Glutamatergic neuron (in vitro differentiated cells): ENCODE measurements at regions not wholly inside any gene's neighbourhood (a gene's known extent, or its start where the extent isn't known, plus 50 kb on each side); places are given as distances from the start of the nearest gene placed in this dataset.

Experiments used
- DNase-seq: peaks from one replicate; pipeline ENCODE4 v3.0.0; 2022
- H3K27ac Mint-ChIP-seq: one replicate; pipeline ENCODE4 v1.8.0; 2020; ENCODE audit warnings: mild to moderate bottlenecking, mixed read lengths, inconsistent platforms; ENCODE audit not compliant: unreplicated experiment
- H3K27me3 Mint-ChIP-seq: one replicate; pipeline ENCODE4 v1.8.0; 2020; ENCODE audit warnings: mild to moderate bottlenecking, moderate library complexity, mixed read lengths, inconsistent platforms; ENCODE audit not compliant: unreplicated experiment
- H3K36me3 Mint-ChIP-seq: one replicate; pipeline ENCODE4 v1.8.0; 2020; ENCODE audit warnings: mild to moderate bottlenecking, mixed read lengths, inconsistent platforms; ENCODE audit not compliant: unreplicated experiment
- H3K4me1 Mint-ChIP-seq: one replicate; pipeline ENCODE4 v1.8.0; 2020; ENCODE audit warnings: mild to moderate bottlenecking, low read depth, mixed read lengths, inconsistent platforms; ENCODE audit not compliant: unreplicated experiment
- H3K4me3 Mint-ChIP-seq: one replicate; pipeline ENCODE4 v1.8.0; 2020; ENCODE audit warnings: mild to moderate bottlenecking, mixed read lengths, inconsistent platforms; ENCODE audit not compliant: unreplicated experiment
- H3K9me3 Mint-ChIP-seq: one replicate; pipeline ENCODE4 v1.8.0; 2020; ENCODE audit warnings: mild to moderate bottlenecking, moderate library complexity, mixed read lengths, inconsistent platforms; ENCODE audit not compliant: unreplicated experiment
- TF ChIP-seq, protein P1 (sequence below): fragments of 200-600 bp; sonication (generic); IDR thresholded peaks from one replicate; pipeline ENCODE4 v1.5.0; 2021; ENCODE audit not compliant: partially characterized antibody, unreplicated experiment

DNA sequence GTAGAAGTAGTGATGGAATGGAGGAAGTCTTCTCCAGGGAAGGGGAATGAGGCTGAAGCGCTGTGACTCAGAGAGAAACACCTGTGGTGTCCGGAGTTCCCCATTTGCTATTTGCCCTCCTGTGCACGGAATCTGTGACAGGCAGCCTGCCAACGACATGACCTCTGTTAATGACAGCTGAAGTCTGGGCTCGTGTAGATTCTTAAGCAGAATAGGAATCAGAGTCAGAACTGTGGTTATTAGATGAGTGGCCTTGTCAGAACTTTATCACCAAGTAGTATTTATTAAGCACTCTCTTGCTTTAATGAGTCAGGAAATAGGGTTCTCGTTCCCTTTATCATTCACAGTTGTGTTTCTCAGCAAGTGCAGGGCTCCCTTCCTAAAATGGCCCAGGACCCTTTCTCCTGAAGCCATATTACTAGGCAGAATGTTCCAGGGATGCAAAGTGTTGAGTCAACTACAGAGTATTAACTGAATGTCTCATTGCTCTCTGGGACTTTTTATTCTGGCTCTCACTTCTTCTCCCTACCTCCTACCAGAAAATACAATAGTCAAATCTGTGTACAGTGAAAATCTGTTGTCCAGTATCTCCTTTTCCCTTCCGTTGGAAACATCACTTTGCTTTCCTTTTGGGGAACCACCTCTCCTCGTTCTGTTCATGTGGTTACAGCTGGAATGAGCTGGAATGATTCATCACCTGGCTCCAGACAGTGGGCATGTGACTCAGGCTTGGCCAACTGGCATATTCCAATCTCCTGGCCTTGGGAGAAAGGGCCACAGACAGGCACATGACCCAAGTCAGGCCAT is 77.8 kb upstream of the MAX start:
- Mint-ChIP-seq H3K27me3 (no peaks in the 10 kb centered on the region), H3K9me3 (peaks cover 2% of the 10 kb centered on the region), H3K27ac (no peak overlapping the region), H3K4me1 (no peaks in the 10 kb centered on the region), H3K36me3 (peaks cover 14% of the 10 kb centered on the region), H3K4me3 (no peak overlapping the region)
- TF ChIP-seq, protein P1, sequence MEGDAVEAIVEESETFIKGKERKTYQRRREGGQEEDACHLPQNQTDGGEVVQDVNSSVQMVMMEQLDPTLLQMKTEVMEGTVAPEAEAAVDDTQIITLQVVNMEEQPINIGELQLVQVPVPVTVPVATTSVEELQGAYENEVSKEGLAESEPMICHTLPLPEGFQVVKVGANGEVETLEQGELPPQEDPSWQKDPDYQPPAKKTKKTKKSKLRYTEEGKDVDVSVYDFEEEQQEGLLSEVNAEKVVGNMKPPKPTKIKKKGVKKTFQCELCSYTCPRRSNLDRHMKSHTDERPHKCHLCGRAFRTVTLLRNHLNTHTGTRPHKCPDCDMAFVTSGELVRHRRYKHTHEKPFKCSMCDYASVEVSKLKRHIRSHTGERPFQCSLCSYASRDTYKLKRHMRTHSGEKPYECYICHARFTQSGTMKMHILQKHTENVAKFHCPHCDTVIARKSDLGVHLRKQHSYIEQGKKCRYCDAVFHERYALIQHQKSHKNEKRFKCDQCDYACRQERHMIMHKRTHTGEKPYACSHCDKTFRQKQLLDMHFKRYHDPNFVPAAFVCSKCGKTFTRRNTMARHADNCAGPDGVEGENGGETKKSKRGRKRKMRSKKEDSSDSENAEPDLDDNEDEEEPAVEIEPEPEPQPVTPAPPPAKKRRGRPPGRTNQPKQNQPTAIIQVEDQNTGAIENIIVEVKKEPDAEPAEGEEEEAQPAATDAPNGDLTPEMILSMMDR = no peak
- DNase-seq = no peak

DNA sequence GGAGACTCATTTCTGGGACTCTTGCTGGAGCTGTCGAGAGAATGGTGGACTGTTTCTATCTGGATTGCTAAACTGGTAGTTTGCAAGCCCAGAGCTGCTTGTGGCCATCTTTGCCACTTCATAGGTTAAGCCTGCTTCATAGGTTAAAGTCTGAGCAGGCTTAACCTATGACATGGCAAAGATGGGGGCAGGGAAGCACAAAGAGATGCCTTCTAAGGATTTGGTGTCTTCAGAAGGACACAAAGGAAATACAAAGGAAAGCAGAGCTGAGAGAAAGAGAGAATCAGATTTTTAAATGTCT is 78.4 kb upstream of the MAX start:
- Mint-ChIP-seq H3K36me3 (peaks cover 14% of the 10 kb centered on the region), H3K4me1 (peaks cover 3% of the 10 kb centered on the region), H3K27me3 (no peaks in the 10 kb centered on the region), H3K4me3 (no peak overlapping the region), H3K27ac (no peak overlapping the region), H3K9me3 (peaks cover 2% of the 10 kb centered on the region)
- TF ChIP-seq, protein P1 = no peak
- no peak for DNase-seq

DNA sequence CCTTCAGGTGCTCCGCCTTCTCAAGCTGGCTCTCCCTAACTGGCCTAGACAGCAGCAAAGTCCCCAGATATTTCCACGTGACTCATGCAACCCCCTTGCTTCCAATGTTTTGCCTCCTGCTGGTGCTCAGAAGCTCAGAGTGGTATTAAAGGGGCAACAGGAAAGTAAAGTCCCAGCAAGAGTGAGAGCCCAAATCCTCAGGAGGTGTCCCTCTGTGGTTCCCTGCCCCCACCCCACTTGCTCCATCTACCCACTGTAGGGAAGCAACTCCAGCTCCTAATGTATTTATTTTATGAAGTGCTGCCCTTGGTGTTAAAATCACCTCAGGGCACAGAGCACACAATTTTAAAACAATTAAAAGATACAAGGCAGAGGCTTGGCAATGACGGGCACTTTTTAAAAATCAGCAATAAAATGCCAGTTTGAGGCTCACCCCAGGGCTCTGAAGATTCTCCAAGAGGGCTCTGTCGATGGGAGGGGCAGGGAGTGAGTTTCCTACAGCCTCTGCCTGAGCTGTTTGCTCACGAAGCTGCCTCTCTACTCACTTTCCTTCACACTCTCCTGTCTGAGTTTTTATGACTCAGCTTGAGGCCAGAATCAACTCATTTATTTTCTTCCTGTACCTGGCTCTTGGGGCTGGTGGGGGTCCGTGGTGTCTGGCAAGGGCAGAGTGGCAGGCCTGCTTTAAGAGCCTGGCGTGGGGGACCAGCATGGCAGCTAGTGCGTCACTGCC is 81.9 kb upstream of the MAX start:
- H3K27ac Mint-ChIP-seq = no peak overlapping the region

DNA sequence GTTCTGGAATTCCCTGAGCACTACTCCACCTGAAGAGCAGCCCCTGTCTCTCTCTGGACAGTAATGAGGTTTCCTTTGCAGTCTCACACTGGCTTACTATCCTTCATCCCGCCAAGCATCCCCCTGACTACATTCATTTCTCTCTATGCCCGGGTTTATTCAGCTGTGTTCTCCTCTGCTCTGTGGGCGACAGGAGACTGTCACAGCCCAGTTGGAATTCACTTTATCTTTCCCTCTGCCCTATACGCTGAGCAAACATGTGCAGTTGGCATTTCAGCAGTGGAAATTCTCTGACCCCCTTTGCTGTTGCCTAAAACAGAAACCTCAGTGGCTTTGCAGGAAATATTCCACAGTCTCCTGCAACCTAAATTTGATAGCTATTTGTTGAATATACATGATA is 83.5 kb upstream of the MAX start:
- H3K27ac Mint-ChIP-seq = no peak overlapping the region
- no peaks in the 10 kb centered on the region for H3K27me3 Mint-ChIP-seq
- peaks cover 18% of the 10 kb centered on the region for H3K4me1 Mint-ChIP-seq
- DNase-seq = no peak
- peaks cover 14% of the 10 kb centered on the region for H3K36me3 Mint-ChIP-seq
- TF ChIP-seq, protein P1 = no peak
- peaks cover 7% of the 10 kb centered on the region for H3K9me3 Mint-ChIP-seq
- no peak overlapping the region for H3K4me3 Mint-ChIP-seq

More for the DNA sequence above, 81.9 kb upstream of the MAX start:
- DNase-seq = no peak
- TF ChIP-seq, protein P1 = no peak
- peaks cover 18% of the 10 kb centered on the region for H3K4me1 Mint-ChIP-seq
- peaks cover 7% of the 10 kb centered on the region for H3K9me3 Mint-ChIP-seq
- peaks cover 14% of the 10 kb centered on the region for H3K36me3 Mint-ChIP-seq
- no peaks in the 10 kb centered on the region for H3K27me3 Mint-ChIP-seq
- H3K4me3 Mint-ChIP-seq = no peak overlapping the region

DNA sequence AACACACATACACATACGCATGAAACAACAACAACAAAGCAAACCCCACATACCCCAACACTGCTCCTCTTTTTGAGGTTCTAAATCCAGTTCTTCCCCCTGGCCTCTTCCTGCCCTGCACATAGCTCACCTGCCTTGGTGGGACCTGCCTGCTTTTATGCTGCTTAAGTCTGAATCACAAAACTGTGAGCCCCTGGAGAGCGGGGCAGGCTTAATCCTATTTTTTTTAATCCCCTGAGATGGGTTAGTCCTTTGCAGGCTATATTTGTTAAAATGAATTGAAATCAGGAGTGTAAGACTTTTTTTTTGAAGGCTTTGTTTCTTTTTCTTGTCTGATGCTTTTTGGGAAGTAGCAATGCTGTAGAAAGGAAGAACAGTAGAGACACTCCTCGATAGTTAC is 84.6 kb upstream of the MAX start:
- TF ChIP-seq, protein P1 = no peak
- Mint-ChIP-seq H3K4me1 (peaks cover 18% of the 10 kb centered on the region), H3K36me3 (peaks cover 12% of the 10 kb centered on the region), H3K4me3 (peak overlapping the region; percentile 63), H3K27ac (peak overlapping the region; percentile 68), H3K9me3 (peaks cover 7% of the 10 kb centered on the region), H3K27me3 (no peaks in the 10 kb centered on the region)
- DNase-seq = no peak
